ENCODE measurements at regions not wholly inside any gene's neighbourhood (a gene's known extent, or its start where the extent isn't known, plus 50 kb on each side); places are given as distances from the start of the nearest gene placed in this dataset.

- no peak for DNase-seq (ENCODE audit: low read depth, low spot score)
- H3K9me2 ChIP-seq (ENCODE audit: insufficient read depth), result no peaks in the 10 kb centered on the region
- intact Hi-C loops (cut with micrococcal nuclease), result no loop called here
- H3K79me2 ChIP-seq (ENCODE audit: insufficient read depth, low read length), result no peaks in the 10 kb centered on the region
- no peaks in the 10 kb centered on the region for H3K9me3 ChIP-seq (ENCODE audit: control insufficient read depth in 1 of 2, insufficient read depth in 1 of 2, low read depth in 1 of 2, low read length in 2 of 2)
- H3K27me3 ChIP-seq (ENCODE audit: insufficient read depth, low read length), result no peaks in the 10 kb centered on the region
- H2AFZ ChIP-seq (ENCODE audit: low read depth, low read length, poor library complexity, severe bottlenecking), result no peak overlapping the region
- no TSS peak for BruUV-seq (replicated peaks)
- no peaks in the 10 kb centered on the region for H4K20me1 ChIP-seq (ENCODE audit: insufficient read depth)
- no peak for TF ChIP-seq TCF7L2 (IDR thresholded peaks at IDR 0.05; ENCODE audit: borderline replicate concordance, extremely low read depth, insufficient read depth, insufficient read length)
- no peak for TF ChIP-seq REST (IDR thresholded peaks at IDR 0.05; ENCODE audit: low read depth)
- no peak for TF ChIP-seq EZH2phosphoT487 (IDR thresholded peaks at IDR 0.05; ENCODE audit: borderline replicate concordance)
- TF ChIP-seq RAD21 (IDR thresholded peaks at IDR 0.05; ENCODE audit: low read depth), result no peak
- no peak for TF ChIP-seq EZH2 (IDR thresholded peaks at IDR 0.05)
- TF ChIP-seq ELF1 (IDR thresholded peaks at IDR 0.05; ENCODE audit: borderline replicate concordance, low read depth), result no peak
- no peak for TF ChIP-seq SP1 (IDR thresholded peaks at IDR 0.05; ENCODE audit: low read depth)
- TF ChIP-seq YY1 (IDR thresholded peaks at IDR 0.05; ENCODE audit: extremely low read depth, insufficient replicate concordance, low read depth, low read length), result no peak
- TF ChIP-seq, protein P1, sequence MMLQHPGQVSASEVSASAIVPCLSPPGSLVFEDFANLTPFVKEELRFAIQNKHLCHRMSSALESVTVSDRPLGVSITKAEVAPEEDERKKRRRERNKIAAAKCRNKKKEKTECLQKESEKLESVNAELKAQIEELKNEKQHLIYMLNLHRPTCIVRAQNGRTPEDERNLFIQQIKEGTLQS (IDR thresholded peaks at IDR 0.05), result no peak
- no peak for TF ChIP-seq CTCF (IDR thresholded peaks at IDR 0.05 in 2 of 3, conservative IDR thresholded peaks at IDR 0.05 in 1 of 3; ENCODE audit: borderline replicate concordance in 1 of 3, insufficient read depth in 1 of 3, low read depth in 2 of 3, low read length in 2 of 3)
- ATAC-seq, result no peak
- H3K4me1 ChIP-seq (ENCODE audit: control insufficient read depth in 1 of 2, insufficient read depth in 2 of 2, low read length in 2 of 2), result no peaks in the 10 kb centered on the region
- CTCF ChIA-PET, result no interaction called here
- no peak overlapping the region for H3K27ac ChIP-seq (ENCODE audit: low read depth, low read length)
- POLR2A ChIA-PET, result no interaction called here
- no peak overlapping the region for H3K4me3 ChIP-seq (replicated peaks in 1 of 2; ENCODE audit: low read depth in 1 of 2, low read length in 2 of 2)
- H3K9ac ChIP-seq (ENCODE audit: low read length), result no peak overlapping the region
- no peak overlapping the region for H3K4me2 ChIP-seq (ENCODE audit: low read length)
- RAD21 ChIA-PET (ENCODE audit: low non-redundant PET in 1 of 2, low total read pairs in 2 of 2, uncharacterized antibody in 2 of 2, unreplicated experiment in 2 of 2), result no interaction called here
- H3K36me3 ChIP-seq (ENCODE audit: control insufficient read depth in 1 of 2, insufficient read depth in 2 of 2, low read length in 2 of 2), result no peaks in the 10 kb centered on the region
Measured at GRCh38 chr14:100962494-100962893, 59.0 kb upstream of the RTL1 start.
